COLO668 (cell line): ENCODE measurements at regions not wholly inside any gene's neighbourhood (a gene's known extent, or its start where the extent isn't known, plus 50 kb on each side); places are given as distances from the start of the nearest gene placed in this dataset.

ENCODE experiments used
- DNase-seq: peaks from one replicate; lab custom pipeline; 2025; ENCODE audit not compliant: unreplicated experiment; lab: John Stamatoyannopoulos, UW

DNA sequence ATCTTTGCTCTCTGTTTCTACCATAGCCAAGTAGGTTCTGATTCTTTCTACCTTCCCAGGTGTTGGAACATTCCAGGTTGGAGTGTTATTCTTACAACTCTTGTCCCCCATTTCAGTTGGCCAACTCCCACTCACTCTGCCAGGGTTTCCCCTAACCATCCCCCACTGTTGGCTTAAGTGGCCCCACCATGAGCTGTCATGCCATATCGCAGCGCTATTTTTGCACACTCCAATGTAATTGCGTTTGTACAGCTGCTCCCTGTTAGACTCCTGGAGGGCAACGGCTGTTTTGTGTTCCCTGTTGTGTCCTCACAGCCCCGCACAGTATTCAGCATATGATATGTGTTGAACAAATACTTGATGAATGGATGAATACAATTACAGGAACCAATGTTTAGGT, 117.7 kb upstream of the ETS2 start:
- DNase-seq, result peak; percentile 93

DNA sequence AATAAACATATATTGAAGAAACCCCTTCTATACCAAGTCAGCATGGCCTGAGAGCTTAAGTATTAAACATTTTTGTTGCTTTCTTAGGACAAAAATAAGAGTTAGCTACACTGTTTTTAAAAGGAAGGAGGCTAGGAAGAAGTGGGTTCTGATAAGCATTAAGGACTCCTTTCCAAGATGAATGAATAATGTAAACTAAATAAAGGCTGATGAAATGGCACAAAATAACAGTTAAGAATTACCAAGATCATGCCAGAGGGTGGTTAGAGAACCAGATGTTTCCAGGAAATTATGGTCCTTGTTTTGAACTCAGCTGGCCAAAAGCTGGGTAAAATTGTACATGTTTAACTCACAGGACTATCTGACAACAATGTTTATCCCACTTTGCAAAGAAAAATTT, 114.1 kb upstream of the ETS2 start:
- no peak for DNase-seq

DNA sequence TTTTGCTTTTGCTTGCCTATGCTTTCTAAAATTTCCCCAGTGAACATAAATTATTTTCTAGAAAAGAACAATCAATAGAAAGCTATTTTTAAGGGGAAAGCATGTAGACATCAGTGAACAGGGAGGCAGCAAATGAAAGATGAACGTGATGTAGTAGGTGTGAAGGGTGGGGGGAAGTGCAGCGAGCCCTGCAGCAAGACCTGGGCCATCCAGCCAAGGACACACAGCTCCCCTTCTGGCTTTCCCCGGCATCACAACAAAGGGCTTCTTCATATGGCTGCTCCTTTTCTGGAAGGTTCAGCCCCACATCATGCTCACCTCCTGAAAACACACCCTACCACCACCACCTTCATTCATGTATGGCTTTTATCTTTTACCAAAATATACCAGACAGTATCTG, 109.2 kb upstream of the ETS2 start:
- no peak for DNase-seq

DNA sequence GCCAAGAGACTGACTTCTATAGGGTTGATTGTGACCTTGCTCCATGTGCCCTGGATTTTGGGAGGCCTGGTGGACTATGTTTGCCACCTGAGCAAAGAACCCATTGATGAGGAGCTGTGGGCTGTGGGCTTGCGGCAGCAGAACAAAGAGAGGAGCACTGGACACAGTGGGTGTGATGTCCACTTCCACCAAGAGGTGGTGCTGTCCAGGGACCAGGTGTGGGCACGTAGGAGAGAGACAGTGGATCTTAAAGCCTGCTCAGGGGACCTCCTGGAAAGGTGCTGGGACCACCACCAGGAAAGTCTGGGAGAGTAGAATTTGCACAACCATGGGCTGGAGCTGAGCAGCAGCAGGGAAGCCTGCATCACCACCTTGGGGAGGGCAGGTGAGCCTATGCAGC, 106.7 kb upstream of the ETS2 start:
- DNase-seq, result no peak

- no peak for DNase-seq
Measured at GRCh38 chr21:38702196-38702595, 103.5 kb upstream of the ETS2 start.

DNA sequence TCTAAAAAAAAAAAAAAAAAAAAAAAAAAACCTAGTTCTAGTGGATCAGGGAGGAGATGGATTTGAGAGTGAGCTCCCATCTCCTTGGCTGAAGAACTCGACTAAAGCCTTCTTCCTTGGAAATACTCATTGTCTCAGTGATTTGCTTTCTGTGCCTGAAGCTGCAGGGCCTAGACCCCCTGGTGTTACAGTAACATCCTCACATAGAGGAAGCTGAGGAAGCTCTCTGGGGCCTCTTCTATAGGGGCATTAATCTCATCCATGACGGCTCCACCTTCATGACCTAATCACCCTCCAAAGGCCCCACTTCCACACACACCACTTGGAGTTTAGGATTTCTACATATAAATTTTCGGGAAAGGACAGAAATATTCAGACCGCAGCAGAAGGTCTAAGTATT, 95.9 kb upstream of the ETS2 start:
- DNase-seq, result no peak

- peak; percentile 70 for DNase-seq
Measured at GRCh38 chr21:38712071-38712470, 93.7 kb upstream of the ETS2 start.

GRCh38 chr21:38712664-38713063, 93.1 kb upstream of the ETS2 start:
- no peak for DNase-seq

DNA sequence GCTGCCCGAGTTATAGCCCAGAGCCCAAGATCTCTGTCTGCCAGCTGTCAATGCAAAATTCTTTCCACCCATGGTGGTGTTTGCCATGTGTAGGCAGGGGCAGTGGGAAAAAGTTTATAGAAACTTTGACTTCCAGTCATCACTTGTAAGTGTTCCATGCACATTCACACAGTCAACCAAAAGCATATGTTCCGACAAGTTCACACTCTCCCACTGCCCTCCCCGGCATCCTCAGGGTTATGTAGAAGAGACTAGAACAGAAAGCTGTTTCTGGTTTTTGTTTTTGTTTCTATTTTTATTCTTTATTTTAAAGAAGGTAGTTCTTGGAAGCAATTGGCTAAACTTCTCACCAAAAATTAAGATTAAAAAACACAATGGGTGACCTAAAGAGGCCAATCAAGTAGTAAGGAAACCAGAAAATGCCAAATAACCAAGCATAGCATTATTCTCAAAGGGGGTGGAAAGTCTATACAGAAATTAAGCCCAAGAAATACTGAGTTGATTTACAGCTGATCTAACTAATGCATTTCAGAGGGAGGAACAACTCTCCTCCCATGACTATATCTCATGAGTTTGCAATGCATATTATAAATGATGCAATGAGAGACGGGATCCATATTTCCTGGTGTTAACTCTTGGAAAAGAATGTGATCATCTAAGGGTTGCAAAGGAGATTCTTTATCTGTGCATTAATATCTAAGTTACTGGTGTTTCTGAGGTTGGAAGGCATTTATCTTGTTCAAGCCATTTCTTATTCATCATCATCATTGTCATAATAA, 91.5 kb upstream of the ETS2 start:
- no peak for DNase-seq

GRCh38 chr21:38714999-38715398, 90.7 kb upstream of the ETS2 start:
- DNase-seq, result no peak

DNA sequence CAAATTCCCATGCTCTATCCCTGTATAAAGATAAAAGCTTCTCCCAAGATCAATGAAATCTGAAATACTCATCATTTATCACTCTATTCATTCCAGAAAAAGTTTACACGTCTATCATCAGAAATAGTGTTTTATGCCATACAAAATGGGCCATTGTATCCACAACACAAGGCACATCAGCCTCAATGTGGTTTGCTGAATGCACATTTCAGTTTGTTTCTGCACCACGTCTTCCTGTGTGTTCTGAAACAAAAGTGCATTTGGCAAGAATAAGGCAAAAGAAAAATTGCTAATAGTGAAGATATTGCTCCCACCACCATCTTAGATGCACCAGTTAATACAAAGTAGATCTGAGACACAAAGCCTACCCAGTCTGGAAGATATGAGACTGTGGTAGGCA, 89.6 kb upstream of the ETS2 start:
- no peak for DNase-seq

GRCh38 chr21:38716942-38717341, 88.8 kb upstream of the ETS2 start:
- no peak for DNase-seq

DNA sequence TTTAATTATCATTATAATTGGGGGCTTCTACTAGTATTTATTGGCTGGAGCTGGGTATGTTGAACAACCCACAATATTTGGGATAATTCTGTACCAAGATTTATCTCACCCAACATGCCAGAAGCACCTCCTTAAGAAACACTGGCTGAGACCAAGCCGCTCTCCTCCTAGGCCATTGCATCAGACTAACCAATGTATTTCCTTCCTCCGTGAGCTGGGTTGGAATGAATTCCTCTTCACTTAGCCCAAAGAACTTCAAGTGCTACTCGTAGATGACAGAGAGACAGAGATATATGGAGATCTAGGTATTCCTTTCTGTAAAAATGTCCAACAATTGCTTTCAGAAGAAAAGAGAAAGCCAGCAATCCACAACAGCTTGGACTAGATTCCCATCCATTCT, 87.2 kb upstream of the ETS2 start:
- DNase-seq, result no peak

DNA sequence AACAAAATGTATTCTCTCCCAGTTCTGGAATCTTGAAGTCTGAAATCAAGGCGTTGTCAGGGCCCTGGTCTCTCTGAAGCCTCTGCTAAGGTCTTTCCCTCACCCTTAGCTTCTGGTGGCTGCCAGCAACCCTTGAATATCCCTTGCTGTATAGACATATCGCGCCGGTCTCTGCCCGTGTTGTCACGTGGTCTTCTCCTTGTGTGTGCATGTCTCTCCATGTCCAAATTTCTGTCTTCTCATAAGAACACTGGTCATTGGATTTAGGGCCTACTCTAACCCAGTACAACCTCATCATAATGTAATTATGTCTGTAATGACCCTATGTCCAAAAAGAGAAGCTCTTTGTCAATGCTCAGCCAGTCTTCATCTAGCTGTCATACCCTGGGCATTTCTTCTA, 85.7 kb upstream of the ETS2 start:
- no peak for DNase-seq

DNA sequence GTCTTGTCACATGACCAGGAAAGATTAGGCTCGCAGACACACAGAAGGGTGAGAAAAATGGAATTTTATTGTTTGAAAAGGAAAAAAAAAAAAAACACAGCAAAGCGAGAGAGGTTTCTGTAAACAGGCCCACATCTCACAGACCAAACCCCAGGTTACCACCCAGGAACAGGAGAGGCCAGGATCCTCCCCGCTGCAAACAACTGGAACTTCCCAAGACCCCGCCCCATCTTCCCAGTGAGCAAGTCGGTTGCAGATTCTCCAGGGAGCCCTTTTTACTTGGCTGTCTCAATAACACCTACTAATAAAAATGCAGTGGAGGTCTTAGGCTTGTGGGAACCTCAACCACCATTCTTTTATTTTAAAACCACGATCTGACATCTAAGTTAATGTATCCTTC, 84.7 kb upstream of the ETS2 start:
- DNase-seq, result no peak

GRCh38 chr21:38721958-38722357, 83.8 kb upstream of the ETS2 start:
- no peak for DNase-seq

DNA sequence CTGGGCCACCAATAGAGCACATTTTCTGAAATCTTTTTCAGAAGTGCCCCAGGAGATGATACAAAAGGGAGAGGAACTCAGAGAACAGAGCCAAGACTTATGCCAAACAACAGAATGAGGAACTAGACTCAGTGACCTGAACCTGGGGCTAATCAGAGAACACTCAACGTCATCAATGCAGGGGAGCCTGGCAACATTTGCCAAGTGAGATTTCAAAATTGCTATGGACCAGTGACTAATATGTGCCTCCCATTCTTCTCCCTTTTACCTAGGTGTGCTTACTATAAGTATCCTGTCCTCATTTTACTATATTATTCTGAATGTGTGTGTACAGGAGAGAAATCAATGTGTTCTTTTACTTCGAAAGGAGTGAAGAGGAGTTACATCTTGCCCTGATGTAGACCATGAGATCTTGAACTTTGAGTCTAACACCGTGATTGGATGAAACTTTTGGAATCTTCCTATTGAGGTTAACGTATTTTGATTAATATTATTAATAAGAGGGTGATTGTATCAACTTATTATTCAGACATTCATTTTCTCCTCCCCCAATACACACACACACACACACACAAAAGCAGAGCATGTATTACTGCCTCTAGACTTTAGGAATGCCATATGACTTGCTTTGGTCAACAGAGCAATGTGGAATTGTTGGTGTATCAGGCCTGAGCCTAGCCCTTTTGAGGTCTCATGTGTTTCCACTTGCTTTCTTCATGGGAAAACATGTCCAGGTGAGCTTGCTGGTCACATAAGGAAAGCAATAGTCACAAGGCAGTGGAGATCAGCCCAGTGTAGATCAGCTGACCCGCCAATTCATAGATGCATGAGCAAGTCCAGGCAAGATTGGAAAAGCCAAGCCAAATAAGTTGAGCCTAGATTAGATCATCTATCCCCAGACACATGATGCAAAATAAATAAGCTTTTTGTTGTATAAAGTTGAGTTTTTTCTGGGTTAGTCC, 80.3 kb upstream of the ETS2 start:
- DNase-seq, result no peak

DNA sequence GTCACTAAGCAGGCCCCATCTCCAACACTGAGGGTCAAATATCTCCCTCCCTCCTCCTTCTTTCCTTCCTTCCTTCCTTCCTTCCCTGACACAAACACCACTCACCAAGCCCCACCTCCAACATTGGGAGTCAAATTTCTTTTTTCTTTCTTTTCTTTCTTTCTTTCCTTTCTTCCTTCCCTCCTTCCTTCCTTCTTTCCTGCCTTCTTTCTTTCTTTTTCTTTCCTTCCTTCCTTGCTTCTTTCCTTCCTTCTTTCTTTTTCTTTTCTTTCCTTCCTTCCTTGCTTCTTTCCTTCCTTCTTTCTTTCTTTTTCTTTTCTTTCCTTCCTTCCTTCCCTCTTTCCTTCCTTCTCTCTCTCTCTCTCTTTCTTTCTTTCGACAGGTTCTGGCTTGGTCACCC, 79.2 kb upstream of the ETS2 start:
- no peak for DNase-seq

DNA sequence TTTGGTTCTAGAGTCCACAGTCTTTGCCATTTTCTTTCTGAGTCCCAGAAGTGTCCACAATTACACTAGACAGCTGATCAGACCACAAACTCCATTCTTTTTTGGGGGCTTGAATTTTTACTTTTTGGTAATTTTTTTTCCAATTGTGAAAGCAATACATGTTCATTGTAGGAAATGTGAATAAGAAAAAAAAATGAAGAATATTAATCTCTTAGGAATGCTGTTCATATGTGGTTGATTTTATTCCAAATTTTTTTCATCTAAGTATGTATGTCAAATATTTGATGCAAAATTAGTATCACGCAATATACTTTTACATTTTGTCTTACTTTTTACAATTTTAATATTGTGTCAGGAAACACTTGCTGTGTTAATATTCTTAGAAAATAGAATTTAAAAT, 76.4 kb upstream of the ETS2 start:
- DNase-seq, result no peak

DNA sequence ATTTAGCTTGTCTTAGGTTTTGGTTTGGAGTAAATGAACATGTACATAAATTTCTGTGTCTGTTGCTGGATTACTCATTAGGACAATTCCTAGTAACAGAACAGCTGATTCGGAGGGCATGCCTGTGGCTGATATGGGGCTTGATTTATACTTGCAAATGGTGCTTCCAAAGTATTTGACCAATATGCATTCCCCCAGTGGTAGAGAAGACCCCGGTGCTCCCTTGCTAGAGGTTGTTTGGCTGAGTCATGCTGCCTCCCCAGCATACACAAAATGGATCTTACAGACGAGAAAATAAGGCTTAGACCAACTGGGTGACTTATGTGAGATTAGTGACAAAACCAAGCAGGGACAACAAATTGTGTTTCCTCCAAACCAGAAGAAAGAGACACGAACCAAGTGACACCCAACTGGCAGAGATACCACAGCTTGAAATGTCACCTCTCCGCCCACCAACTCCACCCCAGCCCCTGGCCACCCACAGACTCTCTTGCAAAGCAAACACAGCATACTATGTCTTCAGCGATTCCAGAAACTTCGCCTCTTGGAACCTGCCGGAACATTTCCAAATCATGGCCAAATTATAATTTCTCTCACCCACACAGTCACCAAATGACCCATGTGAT, 75.9 kb upstream of the ETS2 start:
- no peak for DNase-seq

DNA sequence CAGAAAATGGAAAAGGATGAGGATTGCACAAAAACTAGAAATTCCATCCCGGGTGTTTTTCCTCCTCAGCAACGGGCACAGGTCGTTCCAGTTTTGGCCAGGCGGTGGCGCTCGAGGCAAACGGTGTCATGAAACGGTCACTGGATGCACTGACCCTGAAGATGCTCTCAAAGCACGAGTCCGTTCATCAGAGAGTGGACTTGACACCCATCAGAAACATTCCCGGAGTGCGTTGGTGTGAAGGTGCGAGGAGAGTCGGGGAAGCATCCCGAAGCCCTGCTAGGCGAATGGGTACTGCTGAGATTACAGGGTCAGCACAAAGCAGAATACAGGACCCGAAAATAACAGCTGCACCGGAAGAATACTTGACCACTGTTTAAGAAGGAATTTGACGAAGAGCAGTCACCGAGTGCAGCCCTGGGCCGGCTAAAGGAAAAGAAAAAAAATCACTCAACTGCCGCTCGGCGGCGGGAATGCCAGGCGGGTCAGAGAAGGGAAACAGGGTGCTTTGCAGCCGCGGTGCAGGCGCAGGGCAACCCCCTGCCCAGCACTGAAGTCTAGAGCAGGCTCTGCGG, 71.7 kb upstream of the ETS2 start:
- DNase-seq, result peak; percentile 79
